Naive thymus-derived CD4-positive, alpha-beta T cell (primary cell): ENCODE measurements at regions not wholly inside any gene's neighbourhood (a gene's known extent, or its start where the extent isn't known, plus 50 kb on each side); places are given as distances from the start of the nearest gene placed in this dataset.

ENCODE experiments used
- ATAC-seq: fragments of 150-1000 bp; cut with Tn5 transposase; 2 replicates; pipeline ENCODE4 v1.10.0; 2021; ENCODE audit warnings: mild to moderate bottlenecking, moderate library complexity
- CTCF ChIA-PET: fragments of 350-600 bp; sonication (Branson Sonifier 250); formaldehyde crosslinking; loops from one replicate; lab custom pipeline; 2021; ENCODE audit warnings: antibody characterized with exemption; lab: Charles Lee
- POLR2A ChIA-PET: fragments of 350-600 bp; sonication (Branson Sonifier 250); formaldehyde crosslinking; loops from one replicate; lab custom pipeline; 2021; ENCODE audit warnings: antibody characterized with exemption, inconsistent platforms; lab: Charles Lee
- DNase-seq, 9 donors: peaks; one replicate each; pipeline versions ENCODE4 v3.0.0 to v3.0.0-alpha.2; 2020 to 2022; ENCODE audit warnings: mixed read lengths in 1 of 9
- H3K27ac ChIP-seq: one replicate; pipeline ENCODE4 v1.7.0; 2013; ENCODE audit warnings: mild to moderate bottlenecking, low read depth, low read length, moderate library complexity
- H3K27me3 ChIP-seq, 2 donors: one replicate each; pipeline ENCODE4 v1.7.0; 2013; ENCODE audit warnings: low read length in 2 of 2, mild to moderate bottlenecking in 2 of 2, moderate library complexity in 2 of 2; ENCODE audit not compliant: control insufficient read depth in 2 of 2, insufficient read depth in 2 of 2
- H3K36me3 ChIP-seq, 3 experiments: 1 replicate in 2 of 3; 2 replicates in 1 of 3; pipeline ENCODE4 v1.7.0; 2013; ENCODE audit warnings: low read length in 3 of 3, mild to moderate bottlenecking in 3 of 3, moderate library complexity in 1 of 3; ENCODE audit not compliant: insufficient read depth in 3 of 3, control insufficient read depth in 2 of 3
- H3K4me1 ChIP-seq, 2 donors: one replicate each; pipeline ENCODE4 v1.7.0; 2013; ENCODE audit warnings: low read length in 2 of 2, mild to moderate bottlenecking in 2 of 2, moderate library complexity in 1 of 2; ENCODE audit not compliant: control insufficient read depth in 2 of 2, insufficient read depth in 2 of 2
- H3K4me3 ChIP-seq: 2 replicates; pipeline ENCODE4 v1.7.0; 2013; ENCODE audit warnings: mild to moderate bottlenecking, low read length
- H3K9me3 ChIP-seq, 3 experiments: 1 replicate in 2 of 3; 2 replicates in 1 of 3; pipeline ENCODE4 v1.7.0; 2013; ENCODE audit warnings: low read length in 3 of 3; ENCODE audit not compliant: control insufficient read depth in 2 of 3
- H3K27ac Mint-ChIP-seq, 9 donors: one replicate each; pipeline ENCODE4 v1.8.0; 2020 to 2022; ENCODE audit warnings: mixed read lengths in 9 of 9, mild to moderate bottlenecking in 8 of 9, moderate library complexity in 5 of 9, inconsistent platforms in 2 of 9
- H3K27me3 Mint-ChIP-seq, 5 donors: one replicate each; pipeline ENCODE4 v1.8.0; 2021 to 2022; ENCODE audit warnings: mixed read lengths in 5 of 5, mild to moderate bottlenecking in 1 of 5
- H3K36me3 Mint-ChIP-seq, 5 donors: one replicate each; pipeline ENCODE4 v1.8.0; 2020 to 2022; ENCODE audit warnings: mixed read lengths in 5 of 5, mild to moderate bottlenecking in 3 of 5, inconsistent platforms in 1 of 5
- H3K4me1 Mint-ChIP-seq, 7 donors: one replicate each; pipeline ENCODE4 v1.8.0; 2020 to 2022; ENCODE audit warnings: mixed read lengths in 7 of 7, mild to moderate bottlenecking in 3 of 7, inconsistent platforms in 1 of 7
- H3K4me3 Mint-ChIP-seq, 10 donors: one replicate each; pipeline ENCODE4 v1.8.0; 2020 to 2022; ENCODE audit warnings: mild to moderate bottlenecking in 10 of 10, mixed read lengths in 10 of 10, moderate library complexity in 6 of 10, inconsistent platforms in 2 of 10
- H3K9me3 Mint-ChIP-seq, 11 donors: one replicate each; pipeline ENCODE4 v1.8.0; 2020 to 2022; ENCODE audit warnings: mixed read lengths in 11 of 11, mild to moderate bottlenecking in 4 of 11, inconsistent platforms in 1 of 11, moderate library complexity in 1 of 11
- intact Hi-C, 2 donors: fragments of 100-400 bp; cut with micrococcal nuclease; formaldehyde crosslinking; loops; one replicate each; pipeline ENCODE4 v1.15.1; 2023

GRCh38 chr20:57780398-57780797 is 70.6 kb upstream of the PMEPA1 start:
- CTCF ChIA-PET: interaction anchor here (0.6 kb wide), 1 partner anchor 87 kb away, joined by 3 read pairs; no protein-coding TSS in a partner anchor
- ATAC-seq: no peak
- Mint-ChIP-seq H3K27ac (no peak overlapping the region), H3K9me3 (peaks cover 0 to 1% (median 0%) of the 10 kb centered on the region in 11 donors), H3K4me1 (no peaks in the 10 kb centered on the region), H3K27me3 (peaks cover 4 to 18% (median 13%) of the 10 kb centered on the region in 5 donors), H3K4me3 (no peak overlapping the region), H3K36me3 (no peaks in the 10 kb centered on the region)
- no peak overlapping the region for H3K4me3 ChIP-seq
- no peaks in the 10 kb centered on the region for H3K36me3 ChIP-seq
- no peak overlapping the region for H3K27ac ChIP-seq
- intact Hi-C loops: no loop called here
- no peaks in the 10 kb centered on the region for H3K4me1 ChIP-seq
- no peaks in the 10 kb centered on the region for H3K27me3 ChIP-seq
- POLR2A ChIA-PET: no interaction called here
- no peaks in the 10 kb centered on the region for H3K9me3 ChIP-seq
- DNase-seq: no peak

DNA sequence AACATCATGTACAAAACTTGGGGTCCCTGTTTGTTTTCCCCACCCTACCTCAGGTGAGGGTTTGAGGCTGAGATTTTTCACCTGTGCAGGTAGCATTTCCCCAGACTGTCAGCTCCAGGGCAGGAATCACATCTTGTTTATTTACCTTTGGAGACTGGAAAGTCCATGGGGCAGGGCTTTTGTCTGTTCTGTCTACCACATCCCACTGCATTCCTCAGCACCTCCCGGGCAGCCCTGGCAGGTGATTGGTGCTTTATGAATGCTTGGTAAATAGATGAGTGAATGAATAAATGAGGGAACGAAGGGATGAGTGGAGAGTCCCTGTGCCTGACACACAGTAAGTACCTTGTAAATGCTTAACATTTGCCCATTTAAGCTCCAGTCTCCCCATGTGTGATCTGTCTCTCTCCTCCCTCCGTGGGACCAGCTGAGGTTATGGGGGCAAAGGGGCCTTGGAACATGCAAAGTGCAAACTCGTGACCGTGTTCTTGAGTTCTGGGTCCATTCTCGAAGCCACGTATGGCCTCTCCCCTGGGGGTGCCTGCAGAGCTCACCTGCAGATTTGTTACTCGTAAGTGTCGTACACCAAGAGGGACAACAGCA is 69.7 kb upstream of the PMEPA1 start:
- Mint-ChIP-seq H3K4me3 (no peak overlapping the region), H3K27ac (peak overlapping the region in 1 of 9 donors; percentile 59), H3K4me1 (no peaks in the 10 kb centered on the region), H3K9me3 (peaks cover 0 to 1% (median 0%) of the 10 kb centered on the region in 11 donors), H3K27me3 (peaks cover 4 to 18% (median 13%) of the 10 kb centered on the region in 5 donors), H3K36me3 (no peaks in the 10 kb centered on the region)
- Histone ChIP-seq H3K27me3 (no peaks in the 10 kb centered on the region), H3K9me3 (no peaks in the 10 kb centered on the region), H3K4me1 (no peaks in the 10 kb centered on the region), H3K4me3 (no peak overlapping the region), H3K27ac (no peak overlapping the region), H3K36me3 (no peaks in the 10 kb centered on the region)
- POLR2A ChIA-PET: no interaction called here
- intact Hi-C loops: no loop called here
- ATAC-seq (no peak), DNase-seq (no peak)
- CTCF ChIA-PET: no interaction called here

DNA sequence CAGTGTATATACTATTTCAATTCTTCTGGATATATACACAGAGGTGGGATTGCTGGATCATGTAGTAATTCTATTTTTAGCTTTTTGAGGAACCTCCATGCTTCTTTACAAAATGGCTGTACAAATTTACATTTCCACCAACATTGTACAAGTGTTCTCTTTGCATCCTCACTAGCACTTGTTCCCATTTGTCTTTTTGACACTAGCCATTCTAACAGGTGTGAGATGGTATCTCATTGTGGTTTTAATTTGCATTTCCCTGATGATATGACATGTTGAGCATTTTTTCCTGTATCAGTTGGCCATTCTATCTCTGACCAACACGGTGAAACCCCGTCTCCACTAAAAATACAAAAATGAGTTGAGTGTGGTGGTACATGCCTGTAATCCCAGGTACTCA is 68.1 kb upstream of the PMEPA1 start:
- H3K27me3 ChIP-seq: no peaks in the 10 kb centered on the region
- Mint-ChIP-seq H3K4me1 (no peaks in the 10 kb centered on the region), H3K36me3 (no peaks in the 10 kb centered on the region), H3K9me3 (peaks cover 0 to 1% (median 0%) of the 10 kb centered on the region in 11 donors), H3K27me3 (peaks cover 4 to 18% (median 13%) of the 10 kb centered on the region in 5 donors), H3K4me3 (no peak overlapping the region), H3K27ac (no peak overlapping the region)
- H3K36me3 ChIP-seq: no peaks in the 10 kb centered on the region
- no peak for DNase-seq
- intact Hi-C loops: no loop called here
- H3K4me1 ChIP-seq: no peaks in the 10 kb centered on the region
- H3K4me3 ChIP-seq: no peak overlapping the region
- no peak overlapping the region for H3K27ac ChIP-seq
- POLR2A ChIA-PET: no interaction called here
- no peak for ATAC-seq
- no peaks in the 10 kb centered on the region for H3K9me3 ChIP-seq
- CTCF ChIA-PET: no interaction called here

GRCh38 chr20:57774951-57775350 is 65.1 kb upstream of the PMEPA1 start:
- Mint-ChIP-seq H3K9me3 (peaks cover 0 to 1% (median 0%) of the 10 kb centered on the region in 11 donors), H3K27me3 (peaks cover 0 to 14% (median 4%) of the 10 kb centered on the region in 5 donors), H3K36me3 (no peaks in the 10 kb centered on the region), H3K4me3 (no peak overlapping the region), H3K27ac (peak overlapping the region in 1 of 9 donors; percentile 45), H3K4me1 (peaks cover 0 to 7% (median 0%) of the 10 kb centered on the region in 7 donors)
- POLR2A ChIA-PET: no interaction called here
- Histone ChIP-seq H3K4me3 (no peak overlapping the region), H3K27ac (no peak overlapping the region), H3K4me1 (no peaks in the 10 kb centered on the region), H3K9me3 (no peaks in the 10 kb centered on the region), H3K36me3 (no peaks in the 10 kb centered on the region), H3K27me3 (no peaks in the 10 kb centered on the region)
- CTCF ChIA-PET: no interaction called here
- no peak for ATAC-seq
- intact Hi-C loops: no loop called here
- no peak for DNase-seq

DNA sequence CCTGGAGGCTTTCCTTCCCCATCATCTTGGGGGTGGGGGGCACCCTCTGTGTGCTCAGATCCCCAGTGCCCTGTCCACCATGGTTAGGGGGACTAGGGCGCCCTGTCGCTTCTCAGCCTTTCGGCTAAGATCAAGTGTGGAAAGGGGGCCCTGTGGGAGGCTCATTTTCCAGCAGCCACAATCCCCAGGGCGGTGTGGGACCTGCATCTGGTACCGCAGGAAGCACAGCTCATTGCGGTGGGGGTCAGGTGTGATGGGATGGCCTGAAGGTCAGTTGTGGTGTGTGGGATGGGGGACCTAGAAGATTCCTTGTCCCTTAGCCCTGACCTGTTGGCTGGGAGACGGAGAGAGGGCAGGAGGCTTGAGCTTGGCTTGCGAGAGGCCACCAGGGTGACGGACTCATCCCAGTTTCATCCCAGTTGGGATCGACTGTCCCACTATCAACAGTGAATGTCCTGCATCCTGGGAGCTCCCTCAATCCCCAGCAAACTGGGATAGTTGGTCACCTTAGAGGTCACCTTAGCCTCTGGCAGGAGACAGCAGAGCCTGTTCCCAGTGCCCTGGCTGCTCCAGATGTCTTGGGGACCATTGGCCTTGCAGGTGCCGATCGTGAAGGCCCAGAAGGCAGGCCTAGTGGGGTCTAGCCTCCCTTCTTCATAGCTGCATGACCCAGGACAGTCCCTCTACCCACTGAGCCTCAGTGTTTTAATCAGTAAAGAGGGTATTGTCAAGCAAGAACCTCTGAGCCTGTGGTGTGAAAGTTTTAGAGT is 64.5 kb upstream of the PMEPA1 start:
- Histone ChIP-seq H3K27me3 (no peaks in the 10 kb centered on the region), H3K36me3 (no peaks in the 10 kb centered on the region), H3K27ac (no peak overlapping the region), H3K4me1 (no peaks in the 10 kb centered on the region), H3K4me3 (no peak overlapping the region), H3K9me3 (no peaks in the 10 kb centered on the region)
- H3K4me1 Mint-ChIP-seq: peaks cover 0 to 10% (median 0%) of the 10 kb centered on the region in 7 donors
- no peaks in the 10 kb centered on the region for H3K36me3 Mint-ChIP-seq
- H3K9me3 Mint-ChIP-seq: peaks cover 0 to 1% (median 0%) of the 10 kb centered on the region in 11 donors
- ChIA-PET CTCF (no interaction called here), POLR2A (no interaction called here)
- DNase-seq (no peak), ATAC-seq (no peak)
- intact Hi-C loops: no loop called here
- H3K4me3 Mint-ChIP-seq: no peak overlapping the region
- peak overlapping the region in 1 of 9 donors; percentile 45 for H3K27ac Mint-ChIP-seq
- H3K27me3 Mint-ChIP-seq: peaks cover 0 to 17% (median 4%) of the 10 kb centered on the region in 5 donors

- H3K36me3 ChIP-seq: no peaks in the 10 kb centered on the region
- no peak overlapping the region for H3K4me3 Mint-ChIP-seq
- CTCF ChIA-PET: no interaction called here
- peaks cover 0 to 10% (median 0%) of the 10 kb centered on the region in 7 donors for H3K4me1 Mint-ChIP-seq
- no peak overlapping the region for H3K27ac ChIP-seq
- no peaks in the 10 kb centered on the region for H3K9me3 ChIP-seq
- no peaks in the 10 kb centered on the region for H3K36me3 Mint-ChIP-seq
- H3K9me3 Mint-ChIP-seq: peaks cover 0 to 1% (median 0%) of the 10 kb centered on the region in 11 donors
- intact Hi-C loops: no loop called here
- POLR2A ChIA-PET: no interaction called here
- no peak overlapping the region for H3K27ac Mint-ChIP-seq
- H3K4me3 ChIP-seq: no peak overlapping the region
- H3K4me1 ChIP-seq: no peaks in the 10 kb centered on the region
- ATAC-seq: no peak
- peaks cover 0 to 17% (median 4%) of the 10 kb centered on the region in 5 donors for H3K27me3 Mint-ChIP-seq
- H3K27me3 ChIP-seq: no peaks in the 10 kb centered on the region
- DNase-seq: no peak
These were observed 63.4 kb upstream of the PMEPA1 start for GRCh38 chr20:57773059-57773815.
